ENCODE measurements at regions not wholly inside any gene's neighbourhood (a gene's known extent, or its start where the extent isn't known, plus 50 kb on each side); places are given as distances from the start of the nearest gene placed in this dataset.

DNA sequence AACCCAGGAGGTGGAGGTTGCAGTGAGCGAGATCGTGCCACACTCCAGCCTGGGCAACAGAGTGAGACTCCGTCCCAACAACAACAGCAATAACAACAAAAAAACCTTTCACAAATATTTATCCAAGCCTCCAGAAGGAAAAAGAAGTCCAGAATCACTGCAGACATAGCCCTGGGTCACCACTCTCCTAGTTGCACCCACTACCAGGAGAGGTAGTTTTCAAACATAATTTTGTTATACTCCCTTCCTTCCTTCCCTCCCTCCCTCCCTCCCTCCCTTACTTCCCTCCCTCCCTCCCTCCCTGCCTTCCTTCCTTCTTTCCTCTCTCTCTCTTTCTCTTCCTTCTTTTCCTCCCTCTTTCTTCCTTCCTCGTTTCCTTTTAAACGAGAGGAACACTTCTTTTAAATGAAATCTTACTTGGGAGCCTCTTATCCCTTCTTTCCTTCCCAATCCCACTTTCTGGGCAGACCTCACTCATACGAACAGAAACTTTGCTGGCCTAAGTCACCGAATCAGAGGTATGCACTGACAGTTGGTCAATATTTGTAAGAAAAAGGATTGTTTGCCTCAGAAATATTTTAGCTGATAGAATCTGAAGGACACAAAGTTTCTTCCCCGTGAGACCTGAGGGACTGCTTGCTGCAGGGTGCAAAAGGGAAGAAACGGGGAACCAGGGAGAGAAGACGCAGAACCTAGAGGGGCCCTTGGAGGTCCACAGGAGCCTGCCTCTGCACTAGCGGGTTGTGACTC is 88.1 kb upstream of the AGAP1 start:
- Histone ChIP-seq H3K4me3 (ENCODE audit: low read length in 3 of 3) (no peak overlapping the region), H3K9me3 (ENCODE audit: control insufficient read depth in 2 of 3, insufficient read depth in 1 of 3, low read length in 3 of 3) (no peaks in the 10 kb centered on the region), H3K27me3 (ENCODE audit: control insufficient read depth, insufficient read depth, low read length) (no peaks in the 10 kb centered on the region), H3K4me1 (ENCODE audit: control insufficient read depth in 2 of 3, insufficient read depth in 2 of 3, low read depth in 1 of 3, low read length in 3 of 3) (no peaks in the 10 kb centered on the region), H3K9ac (ENCODE audit: low read length in 3 of 3) (no peak overlapping the region), H3K27ac (ENCODE audit: low read depth in 2 of 2, low read length in 2 of 2) (no peak overlapping the region), H3K36me3 (ENCODE audit: control insufficient read depth in 2 of 3, insufficient read depth in 3 of 3, low read length in 3 of 3) (no peaks in the 10 kb centered on the region)
- TF ChIP-seq, protein P1, sequence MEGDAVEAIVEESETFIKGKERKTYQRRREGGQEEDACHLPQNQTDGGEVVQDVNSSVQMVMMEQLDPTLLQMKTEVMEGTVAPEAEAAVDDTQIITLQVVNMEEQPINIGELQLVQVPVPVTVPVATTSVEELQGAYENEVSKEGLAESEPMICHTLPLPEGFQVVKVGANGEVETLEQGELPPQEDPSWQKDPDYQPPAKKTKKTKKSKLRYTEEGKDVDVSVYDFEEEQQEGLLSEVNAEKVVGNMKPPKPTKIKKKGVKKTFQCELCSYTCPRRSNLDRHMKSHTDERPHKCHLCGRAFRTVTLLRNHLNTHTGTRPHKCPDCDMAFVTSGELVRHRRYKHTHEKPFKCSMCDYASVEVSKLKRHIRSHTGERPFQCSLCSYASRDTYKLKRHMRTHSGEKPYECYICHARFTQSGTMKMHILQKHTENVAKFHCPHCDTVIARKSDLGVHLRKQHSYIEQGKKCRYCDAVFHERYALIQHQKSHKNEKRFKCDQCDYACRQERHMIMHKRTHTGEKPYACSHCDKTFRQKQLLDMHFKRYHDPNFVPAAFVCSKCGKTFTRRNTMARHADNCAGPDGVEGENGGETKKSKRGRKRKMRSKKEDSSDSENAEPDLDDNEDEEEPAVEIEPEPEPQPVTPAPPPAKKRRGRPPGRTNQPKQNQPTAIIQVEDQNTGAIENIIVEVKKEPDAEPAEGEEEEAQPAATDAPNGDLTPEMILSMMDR (IDR thresholded peaks at IDR 0.05; ENCODE audit: borderline replicate concordance, extremely low read depth, insufficient read depth) = no peak
- FAIRE-seq (no peak), DNase-seq (no peak)
- intact Hi-C loops (cut with DNase I) = no loop called here

DNA sequence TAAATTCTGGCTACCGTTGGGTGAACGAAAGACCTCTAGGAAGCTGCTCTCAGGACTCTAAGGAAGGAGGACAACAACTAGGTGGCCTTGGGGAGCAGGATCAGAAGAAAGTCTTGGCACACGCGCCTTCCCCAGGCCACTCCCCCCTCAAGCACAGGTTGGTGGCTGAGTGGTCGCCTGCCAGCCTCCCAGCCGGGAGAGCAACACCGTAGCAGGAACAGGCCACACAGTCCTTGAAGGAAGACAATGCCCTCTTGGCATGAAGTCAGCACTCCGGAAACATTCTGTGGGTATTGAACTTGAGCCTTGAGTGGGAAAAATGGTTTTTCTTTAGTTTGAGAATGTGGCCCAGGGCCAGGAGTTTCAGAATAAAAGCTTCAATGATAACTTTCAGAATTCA is 87.4 kb upstream of the AGAP1 start:
- Histone ChIP-seq H3K4me3 (ENCODE audit: low read length in 3 of 3) (no peak overlapping the region), H3K36me3 (ENCODE audit: control insufficient read depth in 2 of 3, insufficient read depth in 3 of 3, low read length in 3 of 3) (no peaks in the 10 kb centered on the region), H3K9me3 (ENCODE audit: control insufficient read depth in 2 of 3, insufficient read depth in 1 of 3, low read length in 3 of 3) (no peaks in the 10 kb centered on the region), H3K9ac (ENCODE audit: low read length in 3 of 3) (no peak overlapping the region), H3K27ac (ENCODE audit: low read depth in 2 of 2, low read length in 2 of 2) (no peak overlapping the region), H3K4me1 (ENCODE audit: control insufficient read depth in 2 of 3, insufficient read depth in 2 of 3, low read depth in 1 of 3, low read length in 3 of 3) (no peaks in the 10 kb centered on the region), H3K27me3 (ENCODE audit: control insufficient read depth, insufficient read depth, low read length) (no peaks in the 10 kb centered on the region)
- intact Hi-C loops (cut with DNase I) = no loop called here
- DNase-seq (no peak), FAIRE-seq (no peak)
- TF ChIP-seq, protein P1 (IDR thresholded peaks at IDR 0.05; ENCODE audit: borderline replicate concordance, extremely low read depth, insufficient read depth) = no peak

DNA sequence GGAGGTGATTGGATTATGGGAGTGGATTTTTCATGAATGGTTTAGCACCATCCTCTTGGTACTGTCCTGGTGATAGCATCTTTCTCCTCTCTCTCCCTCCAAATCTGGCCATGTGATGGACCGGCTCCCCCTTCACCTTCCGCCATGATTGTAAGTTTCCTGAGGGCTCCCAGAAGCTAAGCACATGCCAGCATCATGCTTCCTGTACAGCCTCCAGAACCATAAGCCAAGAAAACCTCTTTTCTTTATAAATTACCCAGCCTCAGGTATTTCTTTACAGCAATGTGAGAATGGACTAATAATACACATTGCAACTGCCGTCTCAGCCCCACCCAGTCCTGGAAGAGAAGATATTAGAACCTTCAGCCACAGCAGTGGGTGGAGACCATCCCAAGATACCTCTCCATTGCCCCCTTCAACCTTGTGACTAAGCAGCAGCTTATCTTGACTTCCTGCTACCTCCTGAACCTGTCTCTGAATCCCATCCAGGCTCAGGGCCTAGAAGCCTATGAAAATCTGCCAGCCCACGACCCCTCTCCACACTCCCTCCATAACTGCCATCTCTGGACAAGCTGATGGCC is 81.8 kb upstream of the AGAP1 start:
- Histone ChIP-seq H3K36me3 (ENCODE audit: control insufficient read depth in 2 of 3, insufficient read depth in 3 of 3, low read length in 3 of 3) (no peaks in the 10 kb centered on the region), H3K4me1 (ENCODE audit: control insufficient read depth in 2 of 3, insufficient read depth in 2 of 3, low read depth in 1 of 3, low read length in 3 of 3) (no peaks in the 10 kb centered on the region), H3K9me3 (ENCODE audit: control insufficient read depth in 2 of 3, insufficient read depth in 1 of 3, low read length in 3 of 3) (no peaks in the 10 kb centered on the region), H3K9ac (ENCODE audit: low read length in 3 of 3) (no peak overlapping the region), H3K27me3 (ENCODE audit: control insufficient read depth, insufficient read depth, low read length) (no peaks in the 10 kb centered on the region), H3K4me3 (ENCODE audit: low read length in 3 of 3) (no peak overlapping the region), H3K27ac (ENCODE audit: low read depth in 2 of 2, low read length in 2 of 2) (no peak overlapping the region)
- FAIRE-seq (no peak), DNase-seq (no peak)
- TF ChIP-seq, protein P1 (IDR thresholded peaks at IDR 0.05; ENCODE audit: borderline replicate concordance, extremely low read depth, insufficient read depth) = no peak
- intact Hi-C loops (cut with DNase I) = no loop called here
